OCI-LY3 (cell line): ENCODE measurements at regions not wholly inside any gene's neighbourhood (a gene's known extent, or its start where the extent isn't known, plus 50 kb on each side); places are given as distances from the start of the nearest gene placed in this dataset.

ENCODE experiments used
- EZH2phosphoT487 ChIP-seq: fragments of 200-600 bp; shearing (Covaris generic); IDR thresholded peaks from 2 replicates; pipeline ENCODE4 v1.6.1; 2018; ENCODE audit warnings: antibody characterized with exemption, mixed run types, low read depth
- TF ChIP-seq, protein P1 (sequence below): fragments of 200-600, 300-600 bp; sonication (generic); IDR thresholded peaks from 2 replicates; pipeline ENCODE4 v1.5.1; 2014; ENCODE audit warnings: antibody characterized with exemption, low read length, low read depth

DNA sequence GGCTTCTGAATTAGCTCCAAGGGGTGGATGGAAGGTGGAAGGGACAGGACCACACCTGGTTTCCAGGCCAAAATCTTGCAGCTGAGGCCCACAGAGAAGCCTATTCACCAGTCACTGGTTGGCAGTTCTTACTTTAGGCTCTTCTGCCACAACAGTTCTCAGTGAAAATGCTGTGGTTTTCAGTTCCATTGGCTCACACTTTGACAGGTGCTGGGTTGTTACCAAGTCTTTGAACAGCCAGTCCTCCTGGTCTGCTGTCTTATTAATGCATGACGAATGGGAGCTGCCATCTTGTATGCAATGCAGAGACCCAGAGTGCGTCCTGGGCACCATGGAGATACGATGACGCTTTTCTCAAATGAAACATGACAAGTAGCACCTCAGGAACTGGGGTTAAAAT is 232.0 kb upstream of the ZBED5 start:
- TF ChIP-seq, protein P1, sequence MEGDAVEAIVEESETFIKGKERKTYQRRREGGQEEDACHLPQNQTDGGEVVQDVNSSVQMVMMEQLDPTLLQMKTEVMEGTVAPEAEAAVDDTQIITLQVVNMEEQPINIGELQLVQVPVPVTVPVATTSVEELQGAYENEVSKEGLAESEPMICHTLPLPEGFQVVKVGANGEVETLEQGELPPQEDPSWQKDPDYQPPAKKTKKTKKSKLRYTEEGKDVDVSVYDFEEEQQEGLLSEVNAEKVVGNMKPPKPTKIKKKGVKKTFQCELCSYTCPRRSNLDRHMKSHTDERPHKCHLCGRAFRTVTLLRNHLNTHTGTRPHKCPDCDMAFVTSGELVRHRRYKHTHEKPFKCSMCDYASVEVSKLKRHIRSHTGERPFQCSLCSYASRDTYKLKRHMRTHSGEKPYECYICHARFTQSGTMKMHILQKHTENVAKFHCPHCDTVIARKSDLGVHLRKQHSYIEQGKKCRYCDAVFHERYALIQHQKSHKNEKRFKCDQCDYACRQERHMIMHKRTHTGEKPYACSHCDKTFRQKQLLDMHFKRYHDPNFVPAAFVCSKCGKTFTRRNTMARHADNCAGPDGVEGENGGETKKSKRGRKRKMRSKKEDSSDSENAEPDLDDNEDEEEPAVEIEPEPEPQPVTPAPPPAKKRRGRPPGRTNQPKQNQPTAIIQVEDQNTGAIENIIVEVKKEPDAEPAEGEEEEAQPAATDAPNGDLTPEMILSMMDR = no peak
- no peak for TF ChIP-seq EZH2phosphoT487
